ENCODE measurements at regions not wholly inside any gene's neighbourhood (a gene's known extent, or its start where the extent isn't known, plus 50 kb on each side); places are given as distances from the start of the nearest gene placed in this dataset.

DNA sequence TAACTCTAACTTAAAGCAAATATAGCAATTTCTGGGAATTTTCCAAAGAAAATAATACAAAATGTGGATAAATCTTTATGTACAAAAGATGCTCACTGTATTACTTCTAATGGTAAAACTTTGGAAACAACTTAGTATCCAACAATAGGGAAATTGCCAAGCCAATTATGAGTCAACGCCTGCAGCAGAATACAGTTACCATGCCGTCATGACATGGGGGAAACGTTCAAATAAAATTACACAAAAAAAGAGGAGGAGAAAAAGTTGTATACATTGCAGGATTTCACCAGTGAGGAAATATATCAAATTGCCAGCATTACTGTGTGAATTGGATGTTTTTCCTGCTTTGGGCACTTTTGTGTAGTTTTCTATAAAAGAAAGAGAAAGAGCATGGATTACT, 469.6 kb downstream of the SOX9 start:
- TF ChIP-seq POLR2AphosphoS5 (IDR thresholded peaks at IDR 0.05; ENCODE audit: low read depth, low read length) (no peak), TAF1 (IDR thresholded peaks at IDR 0.05; ENCODE audit: borderline replicate concordance, insufficient read depth, low read length) (no peak), FOXP2 (optimal IDR thresholded peaks at IDR 0.05; ENCODE audit: borderline replicate concordance, extremely low read depth, extremely low read length, insufficient read depth) (no peak)
- TF ChIP-seq, protein P1, sequence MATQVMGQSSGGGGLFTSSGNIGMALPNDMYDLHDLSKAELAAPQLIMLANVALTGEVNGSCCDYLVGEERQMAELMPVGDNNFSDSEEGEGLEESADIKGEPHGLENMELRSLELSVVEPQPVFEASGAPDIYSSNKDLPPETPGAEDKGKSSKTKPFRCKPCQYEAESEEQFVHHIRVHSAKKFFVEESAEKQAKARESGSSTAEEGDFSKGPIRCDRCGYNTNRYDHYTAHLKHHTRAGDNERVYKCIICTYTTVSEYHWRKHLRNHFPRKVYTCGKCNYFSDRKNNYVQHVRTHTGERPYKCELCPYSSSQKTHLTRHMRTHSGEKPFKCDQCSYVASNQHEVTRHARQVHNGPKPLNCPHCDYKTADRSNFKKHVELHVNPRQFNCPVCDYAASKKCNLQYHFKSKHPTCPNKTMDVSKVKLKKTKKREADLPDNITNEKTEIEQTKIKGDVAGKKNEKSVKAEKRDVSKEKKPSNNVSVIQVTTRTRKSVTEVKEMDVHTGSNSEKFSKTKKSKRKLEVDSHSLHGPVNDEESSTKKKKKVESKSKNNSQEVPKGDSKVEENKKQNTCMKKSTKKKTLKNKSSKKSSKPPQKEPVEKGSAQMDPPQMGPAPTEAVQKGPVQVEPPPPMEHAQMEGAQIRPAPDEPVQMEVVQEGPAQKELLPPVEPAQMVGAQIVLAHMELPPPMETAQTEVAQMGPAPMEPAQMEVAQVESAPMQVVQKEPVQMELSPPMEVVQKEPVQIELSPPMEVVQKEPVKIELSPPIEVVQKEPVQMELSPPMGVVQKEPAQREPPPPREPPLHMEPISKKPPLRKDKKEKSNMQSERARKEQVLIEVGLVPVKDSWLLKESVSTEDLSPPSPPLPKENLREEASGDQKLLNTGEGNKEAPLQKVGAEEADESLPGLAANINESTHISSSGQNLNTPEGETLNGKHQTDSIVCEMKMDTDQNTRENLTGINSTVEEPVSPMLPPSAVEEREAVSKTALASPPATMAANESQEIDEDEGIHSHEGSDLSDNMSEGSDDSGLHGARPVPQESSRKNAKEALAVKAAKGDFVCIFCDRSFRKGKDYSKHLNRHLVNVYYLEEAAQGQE (IDR thresholded peaks at IDR 0.05; ENCODE audit: insufficient read depth in 1 of 2, low read depth in 2 of 2, low read length in 2 of 2) = no peak

All from PFSK-1 (cell line).